ENCODE measurements at regions not wholly inside any gene's neighbourhood (a gene's known extent, or its start where the extent isn't known, plus 50 kb on each side); places are given as distances from the start of the nearest gene placed in this dataset.
A peak's percentile ranks its signal among the peaks of the same experiment; 100 is the strongest.

GRCh38 chr2:129748653-129749052 is 230.8 kb upstream of the RAB6C start:
- Histone ChIP-seq H3K27me3 (replicated peaks; ENCODE audit: insufficient read depth, low read length) (no peaks in the 10 kb centered on the region), H3K27ac (ENCODE audit: low read length) (no peak overlapping the region), H3K36me3 (replicated peaks; ENCODE audit: insufficient read depth, low read length) (no peaks in the 10 kb centered on the region), H3K4me1 (ENCODE audit: low read length) (no peaks in the 10 kb centered on the region), H3K9ac (ENCODE audit: low read length) (no peak overlapping the region), H3K4me3 (ENCODE audit: low read length) (no peak overlapping the region), H3K9me3 (replicated peaks; ENCODE audit: insufficient read depth, low read length) (no peaks in the 10 kb centered on the region), H2AFZ (ENCODE audit: low read length) (no peak overlapping the region), H3K79me2 (ENCODE audit: low read length) (no peaks in the 10 kb centered on the region), H3K9me2 (replicated peaks; ENCODE audit: insufficient read depth, low read length) (no peaks in the 10 kb centered on the region), H4K20me1 (ENCODE audit: insufficient read depth, low read length) (no peaks in the 10 kb centered on the region), H3K4me2 (ENCODE audit: low read depth, low read length) (no peak overlapping the region), H3F3A (ENCODE audit: insufficient read depth, low read length) (no peaks in the 10 kb centered on the region)
- peak; percentile 23 for DNase-seq
- TF ChIP-seq EZH2phosphoT487 (IDR thresholded peaks at IDR 0.05; ENCODE audit: low read length) (no peak), CTCF (IDR thresholded peaks at IDR 0.05; ENCODE audit: low read length) (peak; percentile 15; the same call in 1 of the 2 replicates)

GRCh38 chr2:129751409-129751808 is 228.1 kb upstream of the RAB6C start:
- Histone ChIP-seq H3K4me2 (ENCODE audit: low read depth, low read length) (no peak overlapping the region), H3K9me3 (replicated peaks; ENCODE audit: insufficient read depth, low read length) (no peaks in the 10 kb centered on the region), H3K27ac (ENCODE audit: low read length) (no peak overlapping the region), H3K4me3 (ENCODE audit: low read length) (no peak overlapping the region), H4K20me1 (ENCODE audit: insufficient read depth, low read length) (no peaks in the 10 kb centered on the region), H3F3A (ENCODE audit: insufficient read depth, low read length) (no peaks in the 10 kb centered on the region), H3K36me3 (replicated peaks; ENCODE audit: insufficient read depth, low read length) (no peaks in the 10 kb centered on the region), H3K9ac (ENCODE audit: low read length) (no peak overlapping the region), H3K9me2 (replicated peaks; ENCODE audit: insufficient read depth, low read length) (no peaks in the 10 kb centered on the region), H3K4me1 (ENCODE audit: low read length) (no peaks in the 10 kb centered on the region), H2AFZ (ENCODE audit: low read length) (no peak overlapping the region), H3K27me3 (replicated peaks; ENCODE audit: insufficient read depth, low read length) (no peaks in the 10 kb centered on the region), H3K79me2 (ENCODE audit: low read length) (no peaks in the 10 kb centered on the region)
- no peak for TF ChIP-seq EZH2phosphoT487 (IDR thresholded peaks at IDR 0.05; ENCODE audit: low read length)
- TF ChIP-seq CTCF (IDR thresholded peaks at IDR 0.05; ENCODE audit: low read length): no peak
- no peak for TF ChIP-seq EZH2 (optimal IDR thresholded peaks at IDR 0.05; ENCODE audit: low read depth, low read length)
- no peak for DNase-seq

GRCh38 chr2:129752176-129752575 is 227.3 kb upstream of the RAB6C start:
- no peaks in the 10 kb centered on the region for H3K9me3 ChIP-seq (replicated peaks; ENCODE audit: insufficient read depth, low read length)
- H4K20me1 ChIP-seq (ENCODE audit: insufficient read depth, low read length): no peaks in the 10 kb centered on the region
- no peak overlapping the region for H3K27ac ChIP-seq (ENCODE audit: low read length)
- TF ChIP-seq EZH2 (optimal IDR thresholded peaks at IDR 0.05; ENCODE audit: low read depth, low read length): no peak
- no peak for TF ChIP-seq CTCF (IDR thresholded peaks at IDR 0.05; ENCODE audit: low read length)
- no peak for TF ChIP-seq EZH2phosphoT487 (IDR thresholded peaks at IDR 0.05; ENCODE audit: low read length)
- H2AFZ ChIP-seq (ENCODE audit: low read length): no peak overlapping the region
- H3K4me2 ChIP-seq (ENCODE audit: low read depth, low read length): no peak overlapping the region
- H3K4me1 ChIP-seq (ENCODE audit: low read length): no peaks in the 10 kb centered on the region
- H3K27me3 ChIP-seq (replicated peaks; ENCODE audit: insufficient read depth, low read length): no peaks in the 10 kb centered on the region
- H3K79me2 ChIP-seq (ENCODE audit: low read length): no peaks in the 10 kb centered on the region
- DNase-seq: no peak
- H3K36me3 ChIP-seq (replicated peaks; ENCODE audit: insufficient read depth, low read length): no peaks in the 10 kb centered on the region
- no peaks in the 10 kb centered on the region for H3F3A ChIP-seq (ENCODE audit: insufficient read depth, low read length)
- no peak overlapping the region for H3K4me3 ChIP-seq (ENCODE audit: low read length)
- no peaks in the 10 kb centered on the region for H3K9me2 ChIP-seq (replicated peaks; ENCODE audit: insufficient read depth, low read length)
- no peak overlapping the region for H3K9ac ChIP-seq (ENCODE audit: low read length)
